ENCODE measurements at regions not wholly inside any gene's neighbourhood (a gene's known extent, or its start where the extent isn't known, plus 50 kb on each side); places are given as distances from the start of the nearest gene placed in this dataset.

- TF ChIP-seq ZNF8 (CRISPR knock-in tag; IDR thresholded peaks at IDR 0.05) (no peak), ZC3H10 (CRISPR knock-in tag; IDR thresholded peaks at IDR 0.05) (no peak), TCF4 (CRISPR knock-in tag; IDR thresholded peaks at IDR 0.05; ENCODE audit: borderline replicate concordance) (no peak), CSDC2 (CRISPR knock-in tag; IDR thresholded peaks at IDR 0.05) (no peak), RARB (CRISPR knock-in tag; IDR thresholded peaks at IDR 0.05) (no peak), ZFP3 (CRISPR knock-in tag; IDR thresholded peaks at IDR 0.05) (no peak), ISL1 (CRISPR knock-in tag; IDR thresholded peaks at IDR 0.05) (no peak), GLIS3 (CRISPR knock-in tag; IDR thresholded peaks at IDR 0.05) (no peak), ZNF565 (CRISPR knock-in tag; conservative IDR thresholded peaks at IDR 0.05; ENCODE audit: low read depth) (no peak), ESRRG (CRISPR knock-in tag; IDR thresholded peaks at IDR 0.05) (no peak), ZFP30 (CRISPR knock-in tag; IDR thresholded peaks at IDR 0.05) (no peak), PATZ1 (CRISPR knock-in tag; IDR thresholded peaks at IDR 0.05; ENCODE audit: borderline replicate concordance) (no peak)
- TF ChIP-seq, protein P1, sequence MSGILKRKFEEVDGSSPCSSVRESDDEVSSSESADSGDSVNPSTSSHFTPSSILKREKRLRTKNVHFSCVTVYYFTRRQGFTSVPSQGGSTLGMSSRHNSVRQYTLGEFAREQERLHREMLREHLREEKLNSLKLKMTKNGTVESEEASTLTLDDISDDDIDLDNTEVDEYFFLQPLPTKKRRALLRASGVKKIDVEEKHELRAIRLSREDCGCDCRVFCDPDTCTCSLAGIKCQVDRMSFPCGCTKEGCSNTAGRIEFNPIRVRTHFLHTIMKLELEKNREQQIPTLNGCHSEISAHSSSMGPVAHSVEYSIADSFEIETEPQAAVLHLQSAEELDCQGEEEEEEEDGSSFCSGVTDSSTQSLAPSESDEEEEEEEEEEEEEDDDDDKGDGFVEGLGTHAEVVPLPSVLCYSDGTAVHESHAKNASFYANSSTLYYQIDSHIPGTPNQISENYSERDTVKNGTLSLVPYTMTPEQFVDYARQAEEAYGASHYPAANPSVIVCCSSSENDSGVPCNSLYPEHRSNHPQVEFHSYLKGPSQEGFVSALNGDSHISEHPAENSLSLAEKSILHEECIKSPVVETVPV (CRISPR knock-in tag; IDR thresholded peaks at IDR 0.05), result no peak
- TF ChIP-seq, protein P2, sequence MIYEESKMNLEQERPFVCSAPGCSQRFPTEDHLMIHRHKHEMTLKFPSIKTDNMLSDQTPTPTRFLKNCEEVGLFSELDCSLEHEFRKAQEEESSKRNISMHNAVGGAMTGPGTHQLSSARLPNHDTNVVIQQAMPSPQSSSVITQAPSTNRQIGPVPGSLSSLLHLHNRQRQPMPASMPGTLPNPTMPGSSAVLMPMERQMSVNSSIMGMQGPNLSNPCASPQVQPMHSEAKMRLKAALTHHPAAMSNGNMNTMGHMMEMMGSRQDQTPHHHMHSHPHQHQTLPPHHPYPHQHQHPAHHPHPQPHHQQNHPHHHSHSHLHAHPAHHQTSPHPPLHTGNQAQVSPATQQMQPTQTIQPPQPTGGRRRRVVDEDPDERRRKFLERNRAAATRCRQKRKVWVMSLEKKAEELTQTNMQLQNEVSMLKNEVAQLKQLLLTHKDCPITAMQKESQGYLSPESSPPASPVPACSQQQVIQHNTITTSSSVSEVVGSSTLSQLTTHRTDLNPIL (CRISPR knock-in tag; IDR thresholded peaks at IDR 0.05; ENCODE audit: low read depth), result no peak
Observed at GRCh38 chr4:148692242-148692641, 250.0 kb upstream of the NR3C2 start.
